Stimulated activated naive CD8-positive, alpha-beta T cell treated with anti-CD3 and anti-CD28 coated beads, Interleukin-15, Interleukin-2, amounts not matched to agents 100 ng/mL and 50 ng/mL, for 24 hours (primary cell): ENCODE measurements at regions not wholly inside any gene's neighbourhood (a gene's known extent, or its start where the extent isn't known, plus 50 kb on each side); places are given as distances from the start of the nearest gene placed in this dataset.
A peak's percentile ranks its signal among the peaks of the same experiment; 100 is the strongest.
"Not testable (repeated sequence)": the region's sequence is repeated elsewhere in the genome, so short reads cannot be mapped to it uniquely, and the experiment has no call there.

Experiments used
- H3K27ac Mint-ChIP-seq: one replicate; pipeline ENCODE4 v1.8.0; 2021; ENCODE audit warnings: mild to moderate bottlenecking, mixed read lengths
- H3K27me3 Mint-ChIP-seq: one replicate; pipeline ENCODE4 v1.8.0; 2021; ENCODE audit warnings: mixed read lengths
- H3K36me3 Mint-ChIP-seq: one replicate; pipeline ENCODE4 v1.8.0; 2021; ENCODE audit warnings: low read depth, mixed read lengths
- H3K4me1 Mint-ChIP-seq: one replicate; pipeline ENCODE4 v1.8.0; 2021; ENCODE audit warnings: low read depth, mixed read lengths
- H3K4me3 Mint-ChIP-seq: one replicate; pipeline ENCODE4 v1.8.0; 2021; ENCODE audit warnings: mild to moderate bottlenecking, mixed read lengths
- H3K9me3 Mint-ChIP-seq: one replicate; pipeline ENCODE4 v1.8.0; 2021; ENCODE audit warnings: mixed read lengths

GRCh38 chr21:7743940-7744339 is 2777.4 kb upstream of the TPTE start:
- H3K36me3 Mint-ChIP-seq, H3K4me1 Mint-ChIP-seq, H3K9me3 Mint-ChIP-seq, H3K27me3 Mint-ChIP-seq, H3K4me3 Mint-ChIP-seq, H3K27ac Mint-ChIP-seq: not testable (repeated sequence)

GRCh38 chr21:7744406-7745099 is 2776.8 kb upstream of the TPTE start:
- not testable (repeated sequence) for H3K4me1 Mint-ChIP-seq, H3K27me3 Mint-ChIP-seq, H3K27ac Mint-ChIP-seq, H3K36me3 Mint-ChIP-seq, H3K9me3 Mint-ChIP-seq, H3K4me3 Mint-ChIP-seq

- H3K27me3 Mint-ChIP-seq, H3K27ac Mint-ChIP-seq, H3K36me3 Mint-ChIP-seq, H3K4me1 Mint-ChIP-seq, H3K4me3 Mint-ChIP-seq, H3K9me3 Mint-ChIP-seq: not testable (repeated sequence)
These were observed 2776.3 kb upstream of the TPTE start for GRCh38 chr21:7745100-7745450.

GRCh38 chr21:7747964-7748363 is 2773.4 kb upstream of the TPTE start:
- H3K27ac Mint-ChIP-seq, H3K4me1 Mint-ChIP-seq, H3K9me3 Mint-ChIP-seq, H3K36me3 Mint-ChIP-seq, H3K4me3 Mint-ChIP-seq, H3K27me3 Mint-ChIP-seq: not testable (repeated sequence)

GRCh38 chr21:7752611-7753010 is 2768.8 kb upstream of the TPTE start:
- not testable (repeated sequence) for H3K27me3 Mint-ChIP-seq, H3K4me3 Mint-ChIP-seq, H3K4me1 Mint-ChIP-seq, H3K9me3 Mint-ChIP-seq, H3K27ac Mint-ChIP-seq, H3K36me3 Mint-ChIP-seq

GRCh38 chr21:7753380-7753877 is 2768.0 kb upstream of the TPTE start:
- H3K27ac Mint-ChIP-seq: peak overlapping the region; percentile 52
- H3K4me1 Mint-ChIP-seq, H3K36me3 Mint-ChIP-seq, H3K4me3 Mint-ChIP-seq, H3K9me3 Mint-ChIP-seq, H3K27me3 Mint-ChIP-seq: not testable (repeated sequence)

GRCh38 chr21:7769985-7770384 is 2751.4 kb upstream of the TPTE start:
- not testable (repeated sequence) for H3K27ac Mint-ChIP-seq, H3K27me3 Mint-ChIP-seq, H3K36me3 Mint-ChIP-seq, H3K9me3 Mint-ChIP-seq, H3K4me3 Mint-ChIP-seq, H3K4me1 Mint-ChIP-seq

GRCh38 chr21:7774219-7774618 is 2747.2 kb upstream of the TPTE start:
- not testable (repeated sequence) for H3K27ac Mint-ChIP-seq, H3K4me1 Mint-ChIP-seq, H3K4me3 Mint-ChIP-seq, H3K36me3 Mint-ChIP-seq, H3K9me3 Mint-ChIP-seq, H3K27me3 Mint-ChIP-seq

- not testable (repeated sequence) for H3K9me3 Mint-ChIP-seq, H3K36me3 Mint-ChIP-seq, H3K27me3 Mint-ChIP-seq, H3K4me1 Mint-ChIP-seq
- peak overlapping the region; percentile 87 for H3K27ac Mint-ChIP-seq
- peak overlapping the region; percentile 39 for H3K4me3 Mint-ChIP-seq
These were observed 2745.9 kb upstream of the TPTE start for GRCh38 chr21:7775327-7775984.

GRCh38 chr21:7776035-7776434 is 2745.3 kb upstream of the TPTE start:
- H3K4me3 Mint-ChIP-seq: peak overlapping the region; percentile 39
- not testable (repeated sequence) for H3K4me1 Mint-ChIP-seq, H3K36me3 Mint-ChIP-seq, H3K9me3 Mint-ChIP-seq, H3K27me3 Mint-ChIP-seq
- peak overlapping the region; percentile 87 for H3K27ac Mint-ChIP-seq

- H3K27ac Mint-ChIP-seq, H3K36me3 Mint-ChIP-seq, H3K4me1 Mint-ChIP-seq, H3K9me3 Mint-ChIP-seq, H3K4me3 Mint-ChIP-seq, H3K27me3 Mint-ChIP-seq: not testable (repeated sequence)
These were observed 2744.8 kb upstream of the TPTE start for GRCh38 chr21:7776622-7777021.

GRCh38 chr21:7777289-7777688 is 2744.1 kb upstream of the TPTE start:
- H3K27ac Mint-ChIP-seq, H3K27me3 Mint-ChIP-seq, H3K36me3 Mint-ChIP-seq, H3K9me3 Mint-ChIP-seq, H3K4me3 Mint-ChIP-seq, H3K4me1 Mint-ChIP-seq: not testable (repeated sequence)

- not testable (repeated sequence) for H3K4me1 Mint-ChIP-seq, H3K9me3 Mint-ChIP-seq, H3K4me3 Mint-ChIP-seq, H3K27ac Mint-ChIP-seq, H3K36me3 Mint-ChIP-seq, H3K27me3 Mint-ChIP-seq
These were observed 2733.8 kb upstream of the TPTE start for GRCh38 chr21:7787427-7788078.

GRCh38 chr21:7793797-7794196 is 2727.6 kb upstream of the TPTE start:
- H3K27ac Mint-ChIP-seq, H3K27me3 Mint-ChIP-seq, H3K4me1 Mint-ChIP-seq, H3K36me3 Mint-ChIP-seq, H3K4me3 Mint-ChIP-seq, H3K9me3 Mint-ChIP-seq: not testable (repeated sequence)

- not testable (repeated sequence) for H3K27ac Mint-ChIP-seq, H3K27me3 Mint-ChIP-seq
These were observed 2724.1 kb upstream of the TPTE start for GRCh38 chr21:7797328-7797727.

GRCh38 chr21:7798446-7798845 is 2722.9 kb upstream of the TPTE start:
- not testable (repeated sequence) for H3K4me3 Mint-ChIP-seq, H3K4me1 Mint-ChIP-seq, H3K27me3 Mint-ChIP-seq, H3K36me3 Mint-ChIP-seq, H3K27ac Mint-ChIP-seq, H3K9me3 Mint-ChIP-seq

More at GRCh38 chr21:7797328-7797727, 2724.1 kb upstream of the TPTE start:
- not testable (repeated sequence) for H3K36me3 Mint-ChIP-seq, H3K9me3 Mint-ChIP-seq, H3K4me3 Mint-ChIP-seq, H3K4me1 Mint-ChIP-seq
